PC-9 (cell line): ENCODE measurements at regions not wholly inside any gene's neighbourhood (a gene's known extent, or its start where the extent isn't known, plus 50 kb on each side); places are given as distances from the start of the nearest gene placed in this dataset.

Experiments
- BruUV-seq: library from RNA; stranded (reverse); fragments of 400-500 nt; replicated peaks from 2 replicates; lab custom pipeline; 2021; lab: Mats Ljungman, UMichigan
- CTCF ChIA-PET: fragments of 300-600 bp; sonication (Branson Sonifier 250); formaldehyde crosslinking; loops from one replicate; lab custom pipeline; 2022; ENCODE audit warnings: antibody characterized with exemption; lab: Charles Lee
- POLR2A ChIA-PET: fragments of 300-600 bp; sonication (Branson Sonifier 250); formaldehyde crosslinking; loops from one replicate; lab custom pipeline; 2022; ENCODE audit warnings: antibody characterized with exemption; ENCODE audit not compliant: unreplicated experiment; lab: Charles Lee
- DNase-seq, 2 experiments: peaks; one replicate each; pipeline versions ENCODE4 v3.0.0 to v3.0.0-alpha.2; 2015 to 2022; ENCODE audit warnings: mixed read lengths in 1 of 2
- H2AFZ ChIP-seq: fragments of 200-600 bp; sonication (generic); 2 replicates; pipeline ENCODE4 v1.8.1; 2017; ENCODE audit warnings: antibody characterized with exemption
- H3F3A ChIP-seq: fragments of 200-600 bp; sonication (generic); 2 replicates; pipeline ENCODE4 v1.8.1; 2017; ENCODE audit warnings: antibody characterized with exemption, mild to moderate bottlenecking, low read depth; ENCODE audit not compliant: insufficient read depth
- H3K27ac ChIP-seq: fragments of 200-600 bp; sonication (generic); 2 replicates; pipeline ENCODE4 v1.6.1; 2016; ENCODE audit warnings: mixed run types
- H3K27me3 ChIP-seq: fragments of 200-600 bp; sonication (generic); 2 replicates; pipeline ENCODE4 v1.6.1; 2016; ENCODE audit warnings: low read depth, mixed run types; ENCODE audit not compliant: insufficient read depth
- H3K36me3 ChIP-seq: fragments of 200-600 bp; sonication (generic); 2 replicates; pipeline ENCODE4 v1.6.1; 2016; ENCODE audit warnings: low read depth, mixed run types
- H3K4me1 ChIP-seq: fragments of 200-600 bp; sonication (generic); replicated peaks from 2 replicates; pipeline ENCODE4 v1.6.1; 2016; ENCODE audit warnings: mixed run types; ENCODE audit not compliant: insufficient read depth
- H3K4me2 ChIP-seq: fragments of 200-600 bp; sonication (generic); 2 replicates; pipeline ENCODE4 v1.6.1; 2017; ENCODE audit warnings: mixed run types
- H3K4me3 ChIP-seq: fragments of 200-600 bp; sonication (generic); 2 replicates; pipeline ENCODE4 v1.6.1; 2016; ENCODE audit warnings: mixed run types
- H3K79me2 ChIP-seq: fragments of 200-600 bp; sonication (generic); 2 replicates; pipeline ENCODE4 v1.6.1; 2017; ENCODE audit warnings: low read depth, mixed run types
- H3K9me2 ChIP-seq: fragments of 200-600 bp; sonication (generic); 2 replicates; pipeline ENCODE4 v1.8.1; 2017; ENCODE audit warnings: mild to moderate bottlenecking; ENCODE audit not compliant: insufficient read depth
- H3K9me3 ChIP-seq: fragments of 200-600 bp; sonication (generic); 2 replicates; pipeline ENCODE4 v1.8.1; 2016; ENCODE audit warnings: low read depth; ENCODE audit not compliant: insufficient read depth
- H4K20me1 ChIP-seq: fragments of 200-600 bp; sonication (generic); 2 replicates; pipeline ENCODE4 v1.8.1; 2017; ENCODE audit not compliant: insufficient read depth
- EZH2 ChIP-seq: fragments of 200-600 bp; sonication (generic); IDR thresholded peaks from 2 replicates; pipeline ENCODE4 v1.8.0; 2017; ENCODE audit warnings: antibody characterized with exemption, low read depth
- intact Hi-C: fragments of 100-400 bp; cut with micrococcal nuclease; formaldehyde crosslinking; loops from one replicate; pipeline ENCODE4 v1.10.0; 2022; ENCODE audit not compliant: unreplicated experiment
- TF ChIP-seq, protein P1 (sequence below): fragments of 200-600 bp; sonication (generic); conservative IDR thresholded peaks from 2 replicates; pipeline ENCODE4 v1.6.1; 2017; ENCODE audit warnings: mixed run types, antibody characterized with exemption, mild to moderate bottlenecking, moderate library complexity

DNA sequence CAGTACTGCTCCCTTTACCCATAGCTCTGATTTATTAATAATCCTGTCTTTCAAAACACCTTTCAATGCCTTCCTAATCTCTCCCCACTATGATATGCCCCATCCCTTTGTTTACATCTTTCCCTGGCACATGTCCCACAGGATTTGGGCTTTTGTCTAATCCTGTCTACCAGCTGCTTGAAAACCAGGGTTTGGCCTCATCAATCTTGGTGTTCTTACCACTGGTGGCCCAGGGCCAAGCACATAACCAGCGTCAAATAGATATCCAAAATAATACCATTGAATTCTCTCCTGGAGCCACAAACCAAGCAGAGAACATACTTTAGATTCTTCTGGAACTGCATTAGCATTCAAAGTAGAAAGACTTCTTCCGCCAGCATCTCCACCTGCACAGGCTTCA, 104.8 kb upstream of the PPP2R3A start:
- intact Hi-C loops: no loop called here
- Histone ChIP-seq H3K4me1 (no peaks in the 10 kb centered on the region), H3K36me3 (no peaks in the 10 kb centered on the region), H3K4me2 (no peak overlapping the region), H3F3A (no peaks in the 10 kb centered on the region), H2AFZ (no peak overlapping the region), H3K9me2 (no peaks in the 10 kb centered on the region), H3K4me3 (no peak overlapping the region), H3K79me2 (no peaks in the 10 kb centered on the region), H3K9me3 (no peaks in the 10 kb centered on the region), H4K20me1 (no peaks in the 10 kb centered on the region), H3K27me3 (peaks cover 23% of the 10 kb centered on the region), H3K27ac (no peak overlapping the region)
- CTCF ChIA-PET: no interaction called here
- no TSS peak for BruUV-seq
- TF ChIP-seq, protein P1, sequence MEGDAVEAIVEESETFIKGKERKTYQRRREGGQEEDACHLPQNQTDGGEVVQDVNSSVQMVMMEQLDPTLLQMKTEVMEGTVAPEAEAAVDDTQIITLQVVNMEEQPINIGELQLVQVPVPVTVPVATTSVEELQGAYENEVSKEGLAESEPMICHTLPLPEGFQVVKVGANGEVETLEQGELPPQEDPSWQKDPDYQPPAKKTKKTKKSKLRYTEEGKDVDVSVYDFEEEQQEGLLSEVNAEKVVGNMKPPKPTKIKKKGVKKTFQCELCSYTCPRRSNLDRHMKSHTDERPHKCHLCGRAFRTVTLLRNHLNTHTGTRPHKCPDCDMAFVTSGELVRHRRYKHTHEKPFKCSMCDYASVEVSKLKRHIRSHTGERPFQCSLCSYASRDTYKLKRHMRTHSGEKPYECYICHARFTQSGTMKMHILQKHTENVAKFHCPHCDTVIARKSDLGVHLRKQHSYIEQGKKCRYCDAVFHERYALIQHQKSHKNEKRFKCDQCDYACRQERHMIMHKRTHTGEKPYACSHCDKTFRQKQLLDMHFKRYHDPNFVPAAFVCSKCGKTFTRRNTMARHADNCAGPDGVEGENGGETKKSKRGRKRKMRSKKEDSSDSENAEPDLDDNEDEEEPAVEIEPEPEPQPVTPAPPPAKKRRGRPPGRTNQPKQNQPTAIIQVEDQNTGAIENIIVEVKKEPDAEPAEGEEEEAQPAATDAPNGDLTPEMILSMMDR: no peak
- no peak for TF ChIP-seq EZH2
- POLR2A ChIA-PET: no interaction called here
- DNase-seq: no peak

DNA sequence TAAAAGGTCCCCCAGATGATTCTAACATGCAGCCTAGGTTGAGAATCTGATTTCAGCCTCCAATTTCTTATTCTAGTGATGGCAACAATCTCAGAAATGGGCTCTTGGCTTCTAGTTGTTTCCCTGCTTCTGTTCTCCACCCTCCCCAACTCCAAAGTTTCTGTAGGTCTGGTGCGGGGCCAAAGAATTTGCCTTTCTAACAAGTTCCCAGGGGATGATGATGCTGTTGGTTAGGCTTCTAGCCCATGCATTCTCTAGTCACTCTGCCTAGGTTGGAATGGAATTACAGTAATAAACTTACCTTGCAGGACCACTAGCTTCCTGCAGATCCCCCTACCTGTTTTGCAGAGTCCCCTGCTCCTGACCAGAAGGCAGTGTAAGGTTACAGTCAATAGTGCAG, 103.2 kb upstream of the PPP2R3A start:
- CTCF ChIA-PET: no interaction called here
- H3K36me3 ChIP-seq: no peaks in the 10 kb centered on the region
- no peaks in the 10 kb centered on the region for H3K9me2 ChIP-seq
- no peaks in the 10 kb centered on the region for H3F3A ChIP-seq
- intact Hi-C loops: no loop called here
- H3K4me3 ChIP-seq: no peak overlapping the region
- no peaks in the 10 kb centered on the region for H3K4me1 ChIP-seq
- peaks cover 9% of the 10 kb centered on the region; the same call in 1 of the 2 replicates for H3K27me3 ChIP-seq
- no peak overlapping the region for H3K4me2 ChIP-seq
- no peaks in the 10 kb centered on the region for H4K20me1 ChIP-seq
- POLR2A ChIA-PET: no interaction called here
- no peaks in the 10 kb centered on the region for H3K79me2 ChIP-seq
- no TSS peak for BruUV-seq
- H3K27ac ChIP-seq: no peak overlapping the region
- H3K9me3 ChIP-seq: no peaks in the 10 kb centered on the region
- no peak overlapping the region for H2AFZ ChIP-seq
- TF ChIP-seq EZH2: no peak
- TF ChIP-seq, protein P1: no peak
- no peak for DNase-seq

DNA sequence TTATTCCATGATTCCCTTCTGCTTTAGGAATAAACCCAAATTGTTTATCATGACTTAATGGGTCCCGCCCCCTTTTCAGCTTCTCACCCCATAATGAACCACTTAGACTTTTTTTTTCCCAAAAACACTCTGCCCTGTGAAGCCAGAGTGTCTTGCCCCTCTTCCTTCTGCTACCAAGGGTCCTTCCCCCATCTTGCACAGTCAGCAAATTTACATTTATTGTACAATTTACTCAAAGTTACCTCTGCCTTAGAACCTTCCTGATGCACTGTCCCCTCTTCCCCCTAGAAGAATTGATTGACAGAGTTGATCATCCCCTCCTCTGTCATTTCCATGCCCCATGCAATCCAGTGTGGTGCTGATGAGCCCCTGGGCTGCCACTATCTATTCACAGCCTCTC, 101.5 kb upstream of the PPP2R3A start:
- no peak overlapping the region for H3K4me3 ChIP-seq
- H3K9me2 ChIP-seq: no peaks in the 10 kb centered on the region
- H3K36me3 ChIP-seq: no peaks in the 10 kb centered on the region
- H3K9me3 ChIP-seq: no peaks in the 10 kb centered on the region
- H2AFZ ChIP-seq: no peak overlapping the region
- ChIA-PET CTCF (no interaction called here), POLR2A (no interaction called here)
- no peaks in the 10 kb centered on the region for H4K20me1 ChIP-seq
- DNase-seq: no peak
- H3K27ac ChIP-seq: no peak overlapping the region
- H3K4me1 ChIP-seq: no peaks in the 10 kb centered on the region
- BruUV-seq: no TSS peak
- H3K79me2 ChIP-seq: no peaks in the 10 kb centered on the region
- no peak overlapping the region for H3K4me2 ChIP-seq
- no peak for TF ChIP-seq EZH2
- TF ChIP-seq, protein P1: no peak
- intact Hi-C loops: no loop called here
- H3F3A ChIP-seq: no peaks in the 10 kb centered on the region
- peaks cover 9% of the 10 kb centered on the region; the same call in 1 of the 2 replicates for H3K27me3 ChIP-seq
